ENCODE measurements at regions not wholly inside any gene's neighbourhood (a gene's known extent, or its start where the extent isn't known, plus 50 kb on each side); places are given as distances from the start of the nearest gene placed in this dataset.

DNA sequence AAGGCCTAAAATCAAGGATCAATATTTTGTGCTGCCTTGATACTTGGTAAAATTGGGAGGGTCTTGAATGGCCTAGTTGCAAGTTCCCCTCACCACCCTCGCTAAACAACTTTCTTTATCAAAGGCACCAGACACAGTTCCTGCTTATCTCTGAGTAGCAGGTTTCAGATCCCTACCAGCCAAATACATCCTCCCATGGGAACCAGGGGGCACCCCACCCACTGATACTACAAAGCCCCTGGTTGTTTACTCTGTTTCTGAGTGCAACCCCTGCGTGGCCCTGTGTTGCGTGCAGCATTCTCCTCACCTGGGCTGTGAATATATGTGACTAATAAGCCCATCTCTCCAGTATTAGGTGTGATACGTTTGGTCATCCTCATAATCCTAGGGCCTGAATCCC, 314.9 kb downstream of the DRD1 start:
- TF ChIP-seq CTCF (IDR thresholded peaks at IDR 0.05) = no peak

DNA sequence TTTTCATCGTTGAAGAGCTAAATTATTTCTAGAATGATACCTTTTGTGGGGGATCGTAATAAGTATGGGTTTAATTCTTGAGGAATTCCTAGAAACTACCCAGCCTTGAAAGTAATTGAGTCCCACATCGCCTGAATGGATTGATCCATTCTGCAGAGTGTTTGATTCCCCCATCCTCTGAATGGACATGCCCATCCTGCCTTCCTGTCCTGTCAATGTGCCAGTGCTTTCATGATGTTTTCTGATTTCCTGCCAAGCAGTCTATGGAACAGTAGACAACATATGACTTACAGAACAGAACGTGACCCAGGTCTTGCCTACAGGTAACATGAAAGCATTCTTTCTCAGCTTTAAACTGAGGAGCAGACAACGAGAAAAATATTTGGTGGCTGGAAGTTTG, 319.2 kb downstream of the DRD1 start:
- TF ChIP-seq CTCF (IDR thresholded peaks at IDR 0.05) = no peak

DNA sequence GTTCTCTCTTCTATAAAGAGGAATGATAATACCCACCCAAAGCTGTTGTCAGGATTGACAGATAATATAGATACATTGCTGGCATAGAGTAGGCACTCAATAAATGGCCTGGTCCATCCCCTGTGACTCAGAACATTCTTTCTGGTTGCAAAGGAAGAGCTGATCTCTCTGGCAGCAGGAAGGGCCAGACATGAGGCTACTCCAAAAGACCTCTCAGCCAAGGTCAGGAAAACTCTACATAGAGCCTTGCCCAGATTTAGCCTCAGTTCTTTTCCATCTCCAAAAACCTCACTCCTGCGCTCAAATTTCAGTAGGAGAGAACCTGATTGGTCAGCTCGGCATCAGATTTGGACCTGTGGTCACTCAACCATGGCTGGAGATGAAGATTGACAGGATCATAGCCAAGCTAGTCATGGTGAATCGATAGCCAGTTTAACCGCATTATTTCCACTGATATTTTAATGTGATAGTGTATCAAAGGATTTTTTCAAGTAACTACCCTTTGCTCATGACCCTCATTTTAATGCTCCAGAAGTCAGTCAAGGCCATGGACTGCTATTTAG, 319.6 kb downstream of the DRD1 start:
- no peak for TF ChIP-seq CTCF (IDR thresholded peaks at IDR 0.05)

DNA sequence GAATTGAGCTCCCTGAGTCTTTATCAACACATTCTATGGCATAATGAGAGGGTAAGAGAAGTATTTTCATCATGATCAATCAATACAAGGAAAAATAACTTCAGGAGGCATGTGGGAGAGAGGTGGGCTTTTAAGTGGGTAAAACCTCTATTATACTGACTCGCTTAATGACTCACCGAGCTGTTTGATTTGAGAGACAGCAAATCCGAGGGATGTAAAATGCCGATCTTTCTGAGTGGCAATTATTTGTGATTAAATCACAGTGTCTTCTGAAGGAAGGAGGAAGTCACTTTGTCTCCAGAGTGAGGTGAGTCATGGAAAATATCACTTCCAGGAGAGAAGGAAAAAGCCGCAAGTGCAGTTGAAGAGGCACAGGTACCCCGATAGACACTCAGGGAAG, 320.4 kb downstream of the DRD1 start:
- no peak for TF ChIP-seq CTCF (IDR thresholded peaks at IDR 0.05)

DNA sequence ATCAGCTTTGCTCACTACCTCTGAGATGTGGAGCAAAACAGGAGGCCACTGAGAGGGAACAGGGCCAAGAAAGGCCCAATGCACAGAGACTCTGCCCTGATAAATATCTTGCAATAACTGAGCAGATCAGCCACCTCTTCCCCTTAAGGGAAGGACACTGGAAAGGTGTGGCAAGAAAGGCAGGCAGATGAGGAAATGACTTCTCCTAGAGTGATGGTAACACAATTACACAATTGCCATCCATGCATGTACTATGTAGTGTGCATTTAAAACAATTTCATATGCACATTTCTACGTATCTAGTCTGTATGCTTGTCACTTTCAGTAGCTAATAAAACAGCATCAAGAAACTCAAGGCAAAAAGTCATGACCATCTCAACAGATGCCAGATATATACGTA, 322.5 kb downstream of the DRD1 start:
- no peak for TF ChIP-seq CTCF (IDR thresholded peaks at IDR 0.05)

DNA sequence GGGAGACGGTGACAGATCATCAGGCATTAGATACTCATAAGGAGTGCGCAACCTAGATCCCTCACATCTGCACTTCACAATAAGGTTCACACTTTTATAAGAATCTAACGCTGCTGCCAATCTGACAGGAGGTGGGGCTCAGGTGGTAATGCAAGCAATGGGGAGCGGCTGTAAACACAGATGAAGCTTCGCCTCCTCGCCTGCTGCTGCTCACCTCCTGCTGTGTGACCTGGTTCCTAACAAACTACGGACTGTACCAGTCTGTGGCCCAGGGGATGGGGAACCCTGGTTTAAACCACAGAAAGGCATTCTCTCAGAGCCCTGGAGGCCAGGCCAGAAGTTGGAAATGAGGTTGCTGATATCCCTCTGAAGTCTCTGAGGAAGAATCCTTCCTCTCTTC, 323.6 kb downstream of the DRD1 start:
- no peak for TF ChIP-seq CTCF (IDR thresholded peaks at IDR 0.05)

DNA sequence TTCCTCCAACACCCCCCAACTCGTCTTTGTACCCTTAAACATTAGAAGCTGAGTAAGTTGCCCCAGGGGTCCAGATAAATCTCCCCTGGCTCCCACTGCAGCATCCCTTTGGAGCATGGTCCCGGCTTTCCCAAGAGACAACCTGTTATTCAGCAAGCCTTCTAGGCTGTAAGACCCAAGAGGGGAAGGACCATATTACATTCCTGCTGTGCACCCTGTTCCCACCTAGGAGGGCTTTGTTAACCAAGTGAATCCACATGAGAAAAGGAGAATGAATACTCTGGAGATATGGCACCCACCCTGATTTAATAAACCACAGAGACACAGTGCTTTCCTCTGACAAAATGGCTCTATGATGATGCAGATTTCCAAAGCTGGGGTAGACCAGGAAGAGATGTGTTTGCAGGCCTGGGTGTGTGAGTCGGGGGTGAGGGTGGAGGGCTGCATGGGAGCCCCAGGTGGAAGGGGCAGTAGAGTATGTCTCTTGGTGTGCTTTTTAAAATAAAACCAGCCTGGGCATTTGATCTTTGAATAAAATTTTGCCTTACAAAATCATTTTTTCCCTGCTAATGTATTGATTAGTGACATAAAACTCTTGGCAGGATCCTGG, 325.2 kb downstream of the DRD1 start:
- no peak for TF ChIP-seq CTCF (IDR thresholded peaks at IDR 0.05)
